ENCODE measurements at regions not wholly inside any gene's neighbourhood (a gene's known extent, or its start where the extent isn't known, plus 50 kb on each side); places are given as distances from the start of the nearest gene placed in this dataset.

- DNase-seq (ENCODE audit: extremely low read depth, low read depth, low spot score), result no peak
Measured at GRCh38 chr6:44500074-44500473, 112.6 kb downstream of the CDC5L start.

DNA sequence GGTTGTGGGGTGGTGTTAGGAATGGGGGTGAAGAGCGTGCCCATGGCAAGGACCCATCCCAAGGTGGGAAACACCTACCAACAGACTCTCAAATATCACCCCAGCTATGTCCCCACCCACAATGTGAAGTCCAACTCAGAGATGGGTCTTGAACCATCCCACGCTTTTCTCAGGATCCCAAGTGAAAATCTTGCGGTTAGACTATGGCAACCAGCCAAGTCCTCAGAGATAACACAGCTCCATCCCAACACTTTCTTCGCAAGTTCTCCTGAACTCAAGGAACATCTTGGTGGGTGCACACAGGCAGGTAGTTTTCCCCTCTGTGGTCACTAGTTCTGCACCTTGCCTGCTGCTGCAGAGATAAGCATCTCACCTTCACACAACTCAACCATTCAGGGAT is 116.0 kb downstream of the CDC5L start:
- DNase-seq (ENCODE audit: extremely low read depth, low read depth, low spot score), result no peak

DNA sequence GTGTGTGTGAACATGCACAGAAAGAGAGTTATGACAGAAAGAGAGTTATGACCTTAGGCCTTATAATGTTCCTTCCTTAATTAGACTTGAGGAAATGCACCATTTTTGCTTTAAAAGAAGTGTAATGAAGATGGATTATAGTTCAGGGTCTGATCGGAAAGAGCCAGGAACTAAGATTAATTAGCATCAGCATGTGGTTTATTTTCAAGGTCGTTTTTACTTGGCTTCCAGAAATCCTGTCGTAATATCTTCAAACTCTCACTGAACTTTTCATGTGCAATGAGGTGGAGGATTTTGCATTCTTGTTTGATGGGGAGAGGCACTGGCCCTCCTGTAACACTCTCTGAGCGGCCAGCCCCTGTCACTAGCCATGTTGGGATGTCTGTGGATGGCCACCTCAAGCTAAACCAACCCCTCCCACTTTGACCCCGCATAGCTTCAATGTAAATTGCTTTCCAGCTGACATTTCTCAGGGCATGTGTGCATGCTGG is 116.8 kb downstream of the CDC5L start:
- DNase-seq (ENCODE audit: extremely low read depth, low read depth, low spot score), result no peak

- DNase-seq (ENCODE audit: extremely low read depth, low read depth, low spot score), result no peak
Measured at GRCh38 chr6:44505751-44506150, 118.2 kb downstream of the CDC5L start.

DNA sequence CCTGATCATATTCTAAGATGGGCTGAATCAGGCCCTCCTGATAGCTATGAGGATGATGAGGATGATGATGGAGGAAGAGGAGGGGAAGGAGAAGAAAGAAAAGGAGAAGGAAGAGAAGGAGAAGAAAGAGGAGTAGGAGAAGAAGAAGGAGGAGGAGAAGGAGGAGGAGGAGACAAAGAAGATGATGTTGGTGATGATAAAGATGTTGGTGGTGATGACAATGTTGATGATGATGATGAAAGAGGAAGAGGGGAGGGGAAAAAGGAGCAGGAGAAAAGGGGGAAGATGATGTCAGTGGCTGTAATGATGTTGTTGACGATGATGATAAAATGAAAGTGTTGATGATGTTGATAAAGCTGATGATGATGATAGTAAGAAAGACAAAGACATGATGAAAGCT is 119.5 kb downstream of the CDC5L start:
- DNase-seq (ENCODE audit: extremely low read depth, low read depth, low spot score), result no peak

- DNase-seq (ENCODE audit: extremely low read depth, low read depth, low spot score), result no peak
Measured at GRCh38 chr6:44508646-44509045, 121.1 kb downstream of the CDC5L start.

GRCh38 chr6:44511126-44511525 is 123.6 kb downstream of the CDC5L start:
- DNase-seq (ENCODE audit: extremely low read depth, low read depth, low spot score), result no peak

DNA sequence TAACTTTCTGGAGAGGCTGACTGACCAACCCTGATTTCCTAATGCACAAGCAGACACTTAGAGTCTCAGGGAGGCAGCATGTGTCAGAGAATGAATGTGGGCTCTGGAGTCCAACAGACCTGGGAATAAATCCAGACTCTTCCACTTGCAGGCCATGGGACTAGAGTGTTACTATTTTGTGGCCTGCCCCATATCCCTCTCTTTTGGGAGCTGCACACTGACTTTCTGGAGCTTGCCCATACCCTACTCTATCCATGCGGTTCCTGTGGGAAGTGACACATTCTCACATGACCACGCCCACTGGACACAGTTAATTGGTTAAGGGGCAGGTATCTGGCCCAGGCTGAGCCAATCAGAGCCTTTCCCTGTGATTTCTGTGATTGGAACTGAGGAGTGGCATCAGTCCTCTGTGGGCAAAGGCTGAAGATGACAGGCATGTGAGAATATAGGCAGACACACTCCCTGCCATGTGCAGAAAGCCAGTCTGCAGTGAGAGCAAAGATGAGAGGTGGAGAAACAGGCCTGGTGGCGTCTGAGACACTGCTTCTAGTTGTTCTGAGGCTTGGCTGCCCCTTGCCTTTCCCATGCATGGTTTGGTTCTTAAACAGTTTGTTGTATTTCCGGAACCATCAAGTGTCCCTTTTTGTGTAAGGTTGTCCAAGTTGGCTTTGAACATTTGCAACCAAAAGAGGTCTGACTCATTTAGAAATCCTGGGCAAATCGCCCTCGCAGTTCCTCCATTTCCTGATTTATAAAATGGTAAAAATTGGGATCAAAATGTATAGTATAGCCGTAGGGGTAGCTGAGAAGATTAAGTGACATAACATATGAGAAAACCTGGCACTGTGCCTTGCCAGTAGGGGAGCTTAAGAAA is 125.6 kb downstream of the CDC5L start:
- no peak for DNase-seq (ENCODE audit: extremely low read depth, low read depth, low spot score)

GRCh38 chr6:44514085-44514484 is 126.6 kb downstream of the CDC5L start:
- no peak for DNase-seq (ENCODE audit: extremely low read depth, low read depth, low spot score)

DNA sequence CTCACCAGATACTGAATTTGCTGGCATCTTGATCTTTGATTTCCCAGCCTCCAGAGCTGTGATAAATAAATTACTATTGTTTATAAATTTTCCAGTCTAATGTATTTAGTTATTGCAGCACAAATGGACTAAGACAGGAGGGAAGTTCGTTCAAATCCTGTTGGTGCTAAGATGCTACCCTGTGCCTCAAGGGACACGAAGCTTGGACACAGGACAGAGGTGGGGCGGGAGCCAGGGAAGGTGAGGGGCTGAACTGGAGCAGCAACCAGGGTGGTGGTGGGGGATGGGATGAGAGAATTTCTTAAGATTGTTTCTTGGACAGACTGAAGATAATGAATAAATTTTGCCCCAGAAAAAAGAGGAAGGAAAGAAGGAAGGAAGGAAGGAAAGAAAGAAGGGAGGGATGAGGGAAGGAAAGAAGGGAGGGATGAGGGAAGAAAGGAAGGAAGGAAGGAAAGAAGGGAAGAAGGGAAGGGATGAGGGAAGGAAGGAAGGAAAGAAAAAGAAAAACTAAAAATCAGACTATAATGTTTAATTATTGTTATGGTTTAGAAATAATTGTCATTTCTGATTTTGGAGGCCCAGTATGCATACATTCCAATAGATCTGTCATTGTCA is 127.2 kb downstream of the CDC5L start:
- DNase-seq (ENCODE audit: extremely low read depth, low read depth, low spot score), result no peak

DNA sequence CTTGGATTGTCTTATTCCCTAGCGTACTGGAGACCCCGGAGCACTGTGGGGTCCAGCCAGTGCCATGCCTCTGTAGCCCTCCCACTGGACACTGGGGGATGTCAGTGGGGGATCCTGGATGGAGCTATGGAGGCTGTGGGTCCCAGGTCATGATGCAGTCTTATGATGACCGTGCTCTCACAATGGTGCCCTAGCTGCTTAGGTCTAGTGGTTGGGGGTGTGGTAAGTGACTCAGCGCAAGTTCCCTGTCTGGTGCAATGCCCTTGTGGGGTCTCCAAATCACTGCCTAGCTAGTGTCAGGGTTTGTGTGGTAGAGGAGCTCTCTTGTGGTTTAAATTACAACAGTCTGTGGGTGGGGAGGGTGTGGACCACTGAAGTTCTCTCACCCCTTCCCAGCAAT is 135.4 kb downstream of the CDC5L start:
- DNase-seq (ENCODE audit: extremely low read depth, low read depth, low spot score), result no peak

GRCh38 chr6:44524476-44525227 is 137.1 kb downstream of the CDC5L start:
- no peak for DNase-seq (ENCODE audit: extremely low read depth, low read depth, low spot score)

- no peak for DNase-seq (ENCODE audit: extremely low read depth, low read depth, low spot score)
Measured at GRCh38 chr6:44525761-44526351, 138.3 kb downstream of the CDC5L start.

DNA sequence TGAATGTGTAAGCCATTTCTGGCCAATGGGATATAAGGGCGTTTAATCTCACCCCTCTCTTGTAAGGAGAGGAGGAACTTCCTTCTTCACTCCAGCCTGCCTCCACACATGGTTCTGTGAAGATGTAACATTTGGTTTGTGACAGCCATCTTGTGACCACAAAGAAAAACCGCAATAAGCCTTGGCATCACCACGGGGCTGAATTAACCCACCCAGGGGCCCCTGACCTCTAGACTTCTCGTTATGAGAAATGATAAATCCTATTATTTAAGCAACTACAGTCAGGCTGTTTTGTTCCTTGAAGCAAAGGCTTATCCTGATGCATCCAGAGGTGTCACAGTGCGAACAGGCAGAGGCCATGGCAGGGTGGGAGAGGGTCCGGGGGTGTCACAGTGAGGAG is 139.7 kb downstream of the CDC5L start:
- no peak for DNase-seq (ENCODE audit: extremely low read depth, low read depth, low spot score)

DNA sequence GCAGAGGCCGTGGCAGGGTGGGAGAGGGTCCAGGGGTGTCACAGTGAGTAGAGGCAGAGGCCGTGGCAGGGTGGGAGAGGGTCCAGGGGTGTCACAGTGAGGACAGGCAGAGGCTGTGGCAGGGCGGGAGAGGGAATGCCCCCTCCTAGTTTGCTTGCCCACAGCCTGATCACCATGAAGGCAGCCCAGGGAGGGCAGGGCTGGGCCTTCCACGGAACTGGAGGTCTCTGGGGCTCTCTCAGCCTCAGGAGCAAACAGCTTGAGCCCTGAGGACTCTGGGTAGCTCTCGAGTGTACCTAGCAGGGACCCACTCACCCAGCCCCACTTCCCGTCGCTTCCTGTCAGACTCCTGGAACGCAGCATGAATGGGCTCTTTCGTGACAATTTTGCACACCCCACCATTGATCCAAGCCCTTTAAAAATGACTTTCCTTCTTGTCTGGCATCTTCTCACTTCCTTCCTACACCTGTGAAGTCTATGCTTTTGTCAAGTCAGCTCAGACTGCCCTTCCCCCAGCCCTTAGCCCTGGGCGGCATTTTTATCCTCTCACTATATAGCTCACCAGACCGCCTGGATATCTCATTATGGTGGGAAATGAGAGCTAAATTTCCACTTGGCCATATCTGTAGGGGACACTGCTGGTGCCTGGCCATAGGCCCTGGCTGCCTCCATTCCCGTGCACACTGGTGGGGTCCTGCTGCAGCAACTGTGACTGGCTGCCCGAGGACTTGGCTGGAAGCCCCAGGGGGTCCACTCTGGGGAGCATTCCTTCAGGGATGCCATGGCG is 140.3 kb downstream of the CDC5L start:
- no peak for DNase-seq (ENCODE audit: extremely low read depth, low read depth, low spot score)

- DNase-seq (ENCODE audit: extremely low read depth, low read depth, low spot score), result no peak
Measured at GRCh38 chr6:44528370-44528644, 140.8 kb downstream of the CDC5L start.

DNA sequence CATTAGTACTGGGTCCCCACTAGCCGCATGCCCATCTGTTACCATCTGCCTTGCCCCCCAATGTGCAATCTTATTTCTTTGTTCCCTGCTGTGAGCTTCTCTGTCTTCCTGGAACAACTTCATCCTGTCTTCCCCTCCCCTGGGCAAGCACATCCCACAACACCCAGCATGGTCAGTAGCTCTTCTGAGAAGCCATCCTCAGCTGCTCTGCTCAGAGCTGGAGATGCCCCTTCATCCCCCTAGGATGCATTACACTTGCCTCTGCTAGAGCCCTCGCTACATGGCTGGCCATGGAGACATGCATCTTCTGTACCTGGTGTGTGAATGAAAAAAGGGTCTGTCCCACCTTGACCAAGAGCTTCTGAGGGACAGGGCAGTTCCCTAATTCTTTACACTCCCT is 141.2 kb downstream of the CDC5L start:
- DNase-seq (ENCODE audit: extremely low read depth, low read depth, low spot score), result no peak

DNA sequence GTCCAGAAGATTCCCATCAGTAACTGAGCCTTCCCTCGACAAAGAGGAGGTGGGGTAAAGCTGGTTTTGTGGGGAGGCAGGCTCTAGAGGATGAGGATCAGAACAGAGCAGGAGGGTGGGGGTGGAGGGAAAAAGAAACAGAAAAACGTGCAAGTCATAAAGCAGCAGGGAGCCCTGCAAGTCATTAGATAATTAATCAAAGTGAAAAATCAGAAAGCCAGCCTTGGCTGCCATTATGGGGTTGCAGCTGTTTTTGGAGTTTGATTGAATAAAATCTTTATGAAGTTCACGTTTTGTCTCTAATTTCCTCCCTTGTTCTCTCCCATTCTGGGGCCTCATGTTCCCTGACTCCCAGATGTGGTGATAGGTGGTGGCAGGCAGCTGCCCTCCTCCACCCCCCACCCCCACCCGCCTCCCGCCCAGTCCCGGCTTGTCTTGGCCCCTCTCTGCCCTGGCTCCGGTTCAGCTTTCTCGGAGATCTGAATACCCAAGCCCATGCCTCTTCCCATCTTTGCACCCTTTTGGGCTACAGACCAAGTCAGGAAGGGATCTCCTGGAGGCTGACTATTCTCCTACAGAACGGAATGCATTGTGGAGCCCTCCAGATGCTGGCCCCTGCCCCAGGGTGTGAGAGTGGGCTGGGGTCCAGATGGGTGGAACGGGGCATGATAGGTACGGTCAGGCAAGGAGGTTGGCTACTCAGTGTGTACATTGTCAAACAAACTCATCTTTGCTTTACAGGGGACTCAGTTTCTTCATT is 141.8 kb downstream of the CDC5L start:
- no peak for DNase-seq (ENCODE audit: extremely low read depth, low read depth, low spot score)

GRCh38 chr6:44530209-44530909 is 142.9 kb downstream of the CDC5L start:
- no peak for DNase-seq (ENCODE audit: extremely low read depth, low read depth, low spot score)
